HEK293 (cell line): ENCODE measurements at regions not wholly inside any gene's neighbourhood (a gene's known extent, or its start where the extent isn't known, plus 50 kb on each side); places are given as distances from the start of the nearest gene placed in this dataset.

ENCODE experiments used
- CTCF ChIP-seq: fragments of 450-650 bp; formaldehyde crosslinking; IDR thresholded peaks from 2 replicates; pipeline ENCODE4 v1.5.1; 2016; ENCODE audit warnings: missing biosample characterization, missing genetic modification characterization
- GLI2 ChIP-seq: fragments of 450-650 bp; formaldehyde crosslinking; IDR thresholded peaks from 2 replicates; pipeline ENCODE4; 2017; ENCODE audit warnings: missing biosample characterization, missing genetic modification characterization, low read depth, borderline replicate concordance
- MEIS1 ChIP-seq: sonication (generic); formaldehyde crosslinking; IDR thresholded peaks from 2 replicates; pipeline ENCODE4 v1.8.1; 2022; ENCODE audit warnings: missing genetic modification reagents, mild to moderate bottlenecking, borderline replicate concordance
- REST ChIP-seq: fragments of 450-650 bp; formaldehyde crosslinking; IDR thresholded peaks from 2 replicates; pipeline ENCODE4 v1.5.1; 2016; ENCODE audit warnings: missing biosample characterization, missing genetic modification characterization
- ZBTB1 ChIP-seq: fragments of 450-650 bp; formaldehyde crosslinking; IDR thresholded peaks from 2 replicates; pipeline ENCODE4 v1.5.1; 2016; ENCODE audit warnings: missing biosample characterization, missing genetic modification characterization
- ZNF121 ChIP-seq: fragments of 450-650 bp; formaldehyde crosslinking; IDR thresholded peaks from 2 replicates; pipeline ENCODE4 v1.5.1; 2016; ENCODE audit warnings: missing biosample characterization, missing genetic modification characterization
- ZNF221 ChIP-seq: fragments of 450-650 bp; formaldehyde crosslinking; IDR thresholded peaks from 2 replicates; pipeline ENCODE4 v1.5.1; 2017; ENCODE audit warnings: missing biosample characterization, missing genetic modification characterization, borderline replicate concordance
- ZNF311 ChIP-seq: fragments of 450-650 bp; formaldehyde crosslinking; IDR thresholded peaks from 2 replicates; pipeline ENCODE4 v1.5.1; 2017; ENCODE audit warnings: missing biosample characterization, missing genetic modification characterization, borderline replicate concordance
- ZNF530 ChIP-seq: fragments of 450-650 bp; formaldehyde crosslinking; IDR thresholded peaks from 2 replicates; pipeline ENCODE4 v1.5.1; 2016; ENCODE audit warnings: low read depth, missing biosample characterization, missing genetic modification characterization
- ZNF549 ChIP-seq: fragments of 450-650 bp; IDR thresholded peaks from 2 replicates; pipeline ENCODE4 v1.5.1; 2018; ENCODE audit warnings: missing biosample characterization, missing genetic modification characterization, mild to moderate bottlenecking, inconsistent platforms, moderate library complexity
- ZNF561 ChIP-seq: fragments of 450-650 bp; IDR thresholded peaks from 2 replicates; pipeline ENCODE4 v1.5.1; 2018; ENCODE audit warnings: missing biosample characterization, missing genetic modification characterization, borderline replicate concordance
- ZNF747 ChIP-seq: fragments of 450-650 bp; formaldehyde crosslinking; IDR thresholded peaks from 2 replicates; pipeline ENCODE4 v1.5.1; 2016; ENCODE audit warnings: missing biosample characterization, missing genetic modification characterization
- ZNF777 ChIP-seq: fragments of 450-650 bp; formaldehyde crosslinking; IDR thresholded peaks from 2 replicates; pipeline ENCODE4 v1.5.1; 2017; ENCODE audit warnings: missing biosample characterization, missing genetic modification characterization, borderline replicate concordance

GRCh38 chr7:119936836-119937235 lies 336.1 kb upstream of the KCND2 start:
- TF ChIP-seq CTCF (tag by site-specific recombination) = no peak
- TF ChIP-seq GLI2 (tag by site-specific recombination) = no peak
- no peak for TF ChIP-seq ZNF561
- no peak for TF ChIP-seq REST (tag by site-specific recombination)
- TF ChIP-seq ZNF121 = no peak
- no peak for TF ChIP-seq ZNF221
- TF ChIP-seq ZBTB1 (tag by site-specific recombination) = no peak
- TF ChIP-seq ZNF777 (tag by site-specific recombination) = no peak
- TF ChIP-seq ZNF549 = no peak
- TF ChIP-seq ZNF311 = no peak
- TF ChIP-seq ZNF747 (tag by site-specific recombination) = no peak
- TF ChIP-seq ZNF530 (tag by site-specific recombination) = no peak
- no peak for TF ChIP-seq MEIS1 (CRISPR knock-in tag)
